CD14-positive monocyte (primary cell): ENCODE measurements at regions not wholly inside any gene's neighbourhood (a gene's known extent, or its start where the extent isn't known, plus 50 kb on each side); places are given as distances from the start of the nearest gene placed in this dataset.

Experiments
- DNase-seq, 3 donors: peaks; one replicate each; pipeline ENCODE4 v3.0.0-alpha.2; 2011 to 2022
- H2AFZ ChIP-seq: 2 replicates; pipeline ENCODE4 v1.6.0; 2012; ENCODE audit warnings: mild to moderate bottlenecking, low read depth, low read length, inconsistent platforms; ENCODE audit not compliant: insufficient read depth, poor library complexity, severe bottlenecking
- H3K27ac ChIP-seq, 2 donors: 1 replicate in 1 of 2; 2 replicates in 1 of 2; pipeline ENCODE4 v1.5.1; 2012 to 2013; ENCODE audit warnings: low read length in 2 of 2, control low read depth in 1 of 2, inconsistent platforms in 1 of 2, low read depth in 1 of 2, mild to moderate bottlenecking in 1 of 2
- H3K27me3 ChIP-seq, 2 donors: one replicate each; pipeline versions ENCODE4 v1.6.0 to v1.6.1; 2011 to 2013; ENCODE audit warnings: low read length in 2 of 2; ENCODE audit not compliant: control insufficient read depth in 2 of 2, insufficient read depth in 2 of 2
- H3K36me3 ChIP-seq, 2 donors: replicated peaks in 1 of 2; 1 replicate in 1 of 2; 2 replicates in 1 of 2; pipeline versions ENCODE4 v1.5.1 to v1.6.1; 2012 to 2013; ENCODE audit warnings: low read length in 2 of 2, control low read depth in 1 of 2, inconsistent platforms in 1 of 2, mild to moderate bottlenecking in 1 of 2; ENCODE audit not compliant: insufficient read depth in 2 of 2, control insufficient read depth in 1 of 2
- H3K4me1 ChIP-seq, 2 donors: 1 replicate in 1 of 2; 2 replicates in 1 of 2; pipeline versions ENCODE4 v1.5.1 to v1.6.1; 2012 to 2013; ENCODE audit warnings: low read length in 2 of 2, control low read depth in 1 of 2, inconsistent platforms in 1 of 2, mild to moderate bottlenecking in 1 of 2, moderate library complexity in 1 of 2; ENCODE audit not compliant: insufficient read depth in 2 of 2, control insufficient read depth in 1 of 2
- H3K4me2 ChIP-seq: replicated peaks from 2 replicates; pipeline ENCODE3; 2012; ENCODE audit warnings: low read length, moderate library complexity, mild to moderate bottlenecking; ENCODE audit not compliant: poor library complexity, severe bottlenecking; ENCODE audit errors: extremely low read depth
- H3K4me3 ChIP-seq, 3 experiments: fragments of 200-600 bp in 1 of 3; sonication (generic) in 1 of 3; replicated peaks in 1 of 3; 1 replicate in 2 of 3; 2 replicates in 1 of 3; pipeline ENCODE4 v1.5.1; 2011 to 2013; ENCODE audit warnings: low read length in 3 of 3, mild to moderate bottlenecking in 3 of 3, control low read depth in 2 of 3, low read depth in 2 of 3, inconsistent platforms in 1 of 3, moderate library complexity in 1 of 3
- H3K79me2 ChIP-seq: 2 replicates; pipeline ENCODE4 v1.6.0; 2012; ENCODE audit warnings: mild to moderate bottlenecking, control low read depth, inconsistent platforms, low read length, moderate library complexity; ENCODE audit not compliant: insufficient read depth
- H3K9ac ChIP-seq: 2 replicates; pipeline ENCODE4 v1.6.0; 2017; ENCODE audit warnings: low read length, mild to moderate bottlenecking; ENCODE audit not compliant: insufficient read depth, poor library complexity, severe bottlenecking
- H3K9me3 ChIP-seq, 2 donors: replicated peaks in 1 of 2; 1 replicate in 1 of 2; 2 replicates in 1 of 2; pipeline versions ENCODE4 v1.5.1 to v1.6.1; 2012 to 2013; ENCODE audit warnings: low read length in 2 of 2, control low read depth in 1 of 2; ENCODE audit not compliant: control insufficient read depth in 1 of 2, insufficient read depth in 1 of 2
- H4K20me1 ChIP-seq: 2 replicates; pipeline ENCODE4 v1.6.0; 2012; ENCODE audit warnings: mild to moderate bottlenecking, low read length, control low read depth, moderate library complexity; ENCODE audit not compliant: insufficient read depth
- H3K27ac Mint-ChIP-seq, 7 donors: one replicate each; pipeline ENCODE4 v1.8.0; 2020; ENCODE audit warnings: mild to moderate bottlenecking in 7 of 7, mixed read lengths in 7 of 7, moderate library complexity in 6 of 7, inconsistent platforms in 2 of 7
- H3K27me3 Mint-ChIP-seq, 3 donors: one replicate each; pipeline ENCODE4 v1.8.0; 2021 to 2022; ENCODE audit warnings: low read depth in 3 of 3, mild to moderate bottlenecking in 3 of 3, mixed read lengths in 3 of 3, moderate library complexity in 3 of 3, inconsistent platforms in 1 of 3
- H3K36me3 Mint-ChIP-seq, 2 donors: one replicate each; pipeline ENCODE4 v1.8.0; 2020; ENCODE audit warnings: mixed read lengths in 2 of 2, inconsistent platforms in 1 of 2, mild to moderate bottlenecking in 1 of 2
- H3K4me1 Mint-ChIP-seq: one replicate; pipeline ENCODE4 v1.8.0; 2020; ENCODE audit warnings: mild to moderate bottlenecking, mixed read lengths
- H3K4me3 Mint-ChIP-seq, 2 donors: one replicate each; pipeline ENCODE4 v1.8.0; 2020; ENCODE audit warnings: mild to moderate bottlenecking in 2 of 2, mixed read lengths in 2 of 2, moderate library complexity in 1 of 2
- H3K9me3 Mint-ChIP-seq, 7 donors: one replicate each; pipeline ENCODE4 v1.8.0; 2020 to 2022; ENCODE audit warnings: mixed read lengths in 7 of 7, mild to moderate bottlenecking in 6 of 7, moderate library complexity in 6 of 7, inconsistent platforms in 2 of 7
- WGBS: methylation state at CpG from one replicate; pipeline ENCODE4 v1.1.5; 2013; ENCODE audit warnings: missing lambda C conversion rate; ENCODE audit not compliant: insufficient coverage; 5-methylcytosine and 5-hydroxymethylcytosine counted together
- intact Hi-C, 2 donors: fragments of 100-400 bp; cut with micrococcal nuclease; formaldehyde crosslinking; loops; one replicate each; pipeline versions ENCODE4 v1.15.0 to v1.15.1; 2023
- TF ChIP-seq, protein P1 (sequence below): fragments of 200-600 bp; IDR thresholded peaks from one replicate; pipeline ENCODE4 v1.8.0; 2022; ENCODE audit warnings: antibody characterized with exemption, mild to moderate bottlenecking

DNA sequence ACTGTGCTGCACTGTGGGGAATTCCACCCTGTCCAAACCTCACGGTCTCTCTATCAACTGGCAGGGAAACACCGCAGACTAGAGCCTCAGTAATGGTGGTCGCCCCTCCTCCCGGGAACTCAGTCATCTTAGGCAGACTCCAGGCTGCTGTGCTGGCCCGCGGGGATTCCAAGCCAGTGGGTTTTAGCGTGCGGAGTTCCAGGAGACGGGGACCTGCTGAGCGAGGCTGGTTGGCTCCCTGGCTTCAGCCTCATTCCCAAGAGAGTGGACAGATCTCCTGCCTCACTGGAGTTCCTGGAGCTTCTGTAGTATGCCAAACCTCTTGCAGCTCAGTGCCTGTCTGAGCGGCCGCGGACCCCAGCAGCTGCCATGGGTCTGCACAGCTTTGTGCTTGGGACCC, 455.6 kb downstream of the CCDC91 start:
- H3K27ac ChIP-seq: no peak overlapping the region
- H3K9ac ChIP-seq: no peak overlapping the region
- H3K79me2 ChIP-seq: no peaks in the 10 kb centered on the region
- peaks cover 5 to 12% of the 10 kb centered on the region in 2 donors for H3K9me3 ChIP-seq
- TF ChIP-seq, protein P1, sequence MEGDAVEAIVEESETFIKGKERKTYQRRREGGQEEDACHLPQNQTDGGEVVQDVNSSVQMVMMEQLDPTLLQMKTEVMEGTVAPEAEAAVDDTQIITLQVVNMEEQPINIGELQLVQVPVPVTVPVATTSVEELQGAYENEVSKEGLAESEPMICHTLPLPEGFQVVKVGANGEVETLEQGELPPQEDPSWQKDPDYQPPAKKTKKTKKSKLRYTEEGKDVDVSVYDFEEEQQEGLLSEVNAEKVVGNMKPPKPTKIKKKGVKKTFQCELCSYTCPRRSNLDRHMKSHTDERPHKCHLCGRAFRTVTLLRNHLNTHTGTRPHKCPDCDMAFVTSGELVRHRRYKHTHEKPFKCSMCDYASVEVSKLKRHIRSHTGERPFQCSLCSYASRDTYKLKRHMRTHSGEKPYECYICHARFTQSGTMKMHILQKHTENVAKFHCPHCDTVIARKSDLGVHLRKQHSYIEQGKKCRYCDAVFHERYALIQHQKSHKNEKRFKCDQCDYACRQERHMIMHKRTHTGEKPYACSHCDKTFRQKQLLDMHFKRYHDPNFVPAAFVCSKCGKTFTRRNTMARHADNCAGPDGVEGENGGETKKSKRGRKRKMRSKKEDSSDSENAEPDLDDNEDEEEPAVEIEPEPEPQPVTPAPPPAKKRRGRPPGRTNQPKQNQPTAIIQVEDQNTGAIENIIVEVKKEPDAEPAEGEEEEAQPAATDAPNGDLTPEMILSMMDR: no peak
- Mint-ChIP-seq H3K4me3 (no peak overlapping the region), H3K27me3 (no peaks in the 10 kb centered on the region), H3K4me1 (no peaks in the 10 kb centered on the region), H3K36me3 (no peaks in the 10 kb centered on the region), H3K27ac (no peak overlapping the region), H3K9me3 (peaks cover 1 to 9% (median 5%) of the 10 kb centered on the region in 7 donors)
- intact Hi-C loops: no loop called here
- H3K4me1 ChIP-seq: no peaks in the 10 kb centered on the region
- H3K36me3 ChIP-seq: no peaks in the 10 kb centered on the region
- no peaks in the 10 kb centered on the region for H3K27me3 ChIP-seq
- WGBS: 96% methylated on average over 13 of the region's 13 CpGs
- H2AFZ ChIP-seq: no peak overlapping the region
- no peak for DNase-seq
- no peak overlapping the region for H3K4me3 ChIP-seq
- H4K20me1 ChIP-seq: no peaks in the 10 kb centered on the region
- H3K4me2 ChIP-seq: no peak overlapping the region

DNA sequence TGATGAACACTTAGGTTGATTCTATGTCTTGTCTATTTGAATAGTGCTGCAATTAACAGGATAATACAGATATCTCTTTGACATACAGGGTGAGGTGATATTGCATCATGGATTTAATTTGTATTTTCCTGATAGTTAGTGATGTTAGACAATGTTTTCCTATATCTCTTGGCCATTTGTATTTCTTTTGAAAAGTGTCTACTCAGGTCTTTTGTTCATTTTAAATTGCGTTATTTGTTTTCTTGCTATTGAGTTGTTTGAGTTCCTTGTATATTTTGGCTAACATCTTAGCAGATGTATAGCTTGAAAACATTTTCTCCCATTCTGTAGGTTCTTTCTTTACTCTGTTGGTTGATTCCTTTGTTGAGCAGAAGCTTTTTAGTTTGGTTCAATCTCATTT, 460.6 kb downstream of the CCDC91 start:
- H3K27me3 ChIP-seq: no peaks in the 10 kb centered on the region
- no peaks in the 10 kb centered on the region for H3K4me1 ChIP-seq
- peaks cover 0 to 1% (median 0%) of the 10 kb centered on the region in 3 donors for H3K27me3 Mint-ChIP-seq

More for the DNA sequence above, 460.6 kb downstream of the CCDC91 start:
- H3K36me3 Mint-ChIP-seq: no peaks in the 10 kb centered on the region
- H3K4me2 ChIP-seq: no peak overlapping the region
- TF ChIP-seq, protein P1: no peak
- DNase-seq: no peak
- no peak overlapping the region for H3K27ac ChIP-seq
- no peaks in the 10 kb centered on the region for H3K79me2 ChIP-seq
- intact Hi-C loops: no loop called here
- peaks cover 5 to 8% of the 10 kb centered on the region in 2 donors for H3K9me3 ChIP-seq
- H3K27ac Mint-ChIP-seq: no peak overlapping the region
- H3K4me3 ChIP-seq: no peak overlapping the region
- peaks cover 0 to 8% (median 3%) of the 10 kb centered on the region in 7 donors for H3K9me3 Mint-ChIP-seq
- WGBS: no CpG with 5 or more reads among the region's 1 CpG
- no peak overlapping the region for H3K9ac ChIP-seq
- no peak overlapping the region for H2AFZ ChIP-seq
- no peaks in the 10 kb centered on the region for H3K4me1 Mint-ChIP-seq
- no peak overlapping the region for H3K4me3 Mint-ChIP-seq
- no peaks in the 10 kb centered on the region for H3K36me3 ChIP-seq
- H4K20me1 ChIP-seq: no peaks in the 10 kb centered on the region
